ENCODE measurements at regions not wholly inside any gene's neighbourhood (a gene's known extent, or its start where the extent isn't known, plus 50 kb on each side); places are given as distances from the start of the nearest gene placed in this dataset.

GRCh38 chr20:37640600-37641561, 52.9 kb upstream of the CTNNBL1 start (continued):
- TF ChIP-seq ETS1 (IDR thresholded peaks at IDR 0.05) (no peak), ZNF331 (CRISPR knock-in tag; IDR thresholded peaks at IDR 0.05; ENCODE audit: low read depth) (no peak), CREB1 (CRISPR knock-in tag; IDR thresholded peaks at IDR 0.05; ENCODE audit: low read depth) (no peak), EZH2 (IDR thresholded peaks at IDR 0.05; ENCODE audit: low read depth, unreplicated experiment) (no peak), REST (IDR thresholded peaks at IDR 0.05; ENCODE audit: unreplicated experiment) (no peak), ZNF114 (CRISPR knock-in tag; IDR thresholded peaks at IDR 0.05) (no peak)

- no peaks in the 10 kb centered on the region for H3K4me1 Mint-ChIP-seq
- DNase-seq (ENCODE audit: low spot score), result no peak
- H3K9me3 Mint-ChIP-seq, result peaks cover 6% of the 10 kb centered on the region; the same call in 1 of the 3 replicates
- H3K4me1 ChIP-seq (ENCODE audit: insufficient read depth), result no peaks in the 10 kb centered on the region
- no peaks in the 10 kb centered on the region for H4K20me1 ChIP-seq (replicated peaks; ENCODE audit: insufficient read depth)
- no peaks in the 10 kb centered on the region for H3K27me3 ChIP-seq (ENCODE audit: insufficient read depth)
- H3K36me3 Mint-ChIP-seq (ENCODE audit: low read depth), result no peaks in the 10 kb centered on the region
- peaks cover 4% of the 10 kb centered on the region for H3K27me3 Mint-ChIP-seq (ENCODE audit: insufficient read depth, low read depth, poor library complexity)
- H3K4me3 ChIP-seq, result no peak overlapping the region
- no peak overlapping the region for H2AFZ ChIP-seq
- no peaks in the 10 kb centered on the region for H3K36me3 ChIP-seq (ENCODE audit: insufficient read depth)
- H3K79me2 ChIP-seq (replicated peaks; ENCODE audit: insufficient read depth), result no peaks in the 10 kb centered on the region
- H3K27ac ChIP-seq (ENCODE audit: low read depth), result no peak overlapping the region
- H3K27ac Mint-ChIP-seq, result no peak overlapping the region
- no peak overlapping the region for H3K4me2 ChIP-seq
- H3K9me2 ChIP-seq (ENCODE audit: insufficient read depth), result no peaks in the 10 kb centered on the region
- no peak for ATAC-seq
- no peak overlapping the region for H3K4me3 Mint-ChIP-seq
- no peaks in the 10 kb centered on the region for H3F3A ChIP-seq (replicated peaks; ENCODE audit: low read depth)
- TF ChIP-seq ZNF114 (CRISPR knock-in tag; IDR thresholded peaks at IDR 0.05) (no peak), EZH2 (IDR thresholded peaks at IDR 0.05; ENCODE audit: low read depth, unreplicated experiment) (no peak), STAT1 (IDR thresholded peaks at IDR 0.05; ENCODE audit: unreplicated experiment) (no peak), ETS1 (IDR thresholded peaks at IDR 0.05) (no peak), ZNF331 (CRISPR knock-in tag; IDR thresholded peaks at IDR 0.05; ENCODE audit: low read depth) (no peak), JUNB (IDR thresholded peaks at IDR 0.05; ENCODE audit: unreplicated experiment) (no peak), ZNF462 (CRISPR knock-in tag; IDR thresholded peaks at IDR 0.05) (no peak), EZH2phosphoT487 (IDR thresholded peaks at IDR 0.05; ENCODE audit: unreplicated experiment) (no peak), POLR2AphosphoS5 (IDR thresholded peaks at IDR 0.05; ENCODE audit: low read depth) (no peak)
Observed at GRCh38 chr20:37638527-37638926, 55.3 kb upstream of the CTNNBL1 start.

Measured in GM23338 (cell line).